Ecto neural progenitor cell (in vitro differentiated cells): ENCODE measurements at regions not wholly inside any gene's neighbourhood (a gene's known extent, or its start where the extent isn't known, plus 50 kb on each side); places are given as distances from the start of the nearest gene placed in this dataset.

Experiments used
- DNase-seq: peaks from one replicate; pipeline ENCODE4 v3.0.0-alpha.2; 2018; ENCODE audit warnings: low spot score

DNA sequence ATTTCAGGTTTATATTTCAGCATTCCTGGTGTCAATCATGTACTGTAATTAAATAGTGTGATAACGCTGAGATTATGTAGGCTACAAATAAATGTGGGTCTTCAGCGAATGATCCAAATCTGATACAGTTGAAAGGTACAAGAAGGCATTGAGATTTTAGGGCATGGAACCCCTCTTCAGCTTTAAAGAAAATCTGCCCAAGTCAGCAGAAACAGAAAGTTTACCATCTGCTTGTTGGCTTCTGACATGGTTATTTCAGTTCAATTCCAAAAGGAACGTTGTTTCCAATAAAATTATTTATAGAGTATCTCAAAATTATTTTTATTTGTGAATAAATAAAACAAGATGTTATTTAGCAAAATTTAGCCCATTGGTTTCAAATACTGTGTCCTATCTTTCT lies 400.2 kb upstream of the RORA start:
- no peak for DNase-seq

GRCh38 chr15:61624950-61625349 lies 395.8 kb upstream of the RORA start:
- DNase-seq: no peak

DNA sequence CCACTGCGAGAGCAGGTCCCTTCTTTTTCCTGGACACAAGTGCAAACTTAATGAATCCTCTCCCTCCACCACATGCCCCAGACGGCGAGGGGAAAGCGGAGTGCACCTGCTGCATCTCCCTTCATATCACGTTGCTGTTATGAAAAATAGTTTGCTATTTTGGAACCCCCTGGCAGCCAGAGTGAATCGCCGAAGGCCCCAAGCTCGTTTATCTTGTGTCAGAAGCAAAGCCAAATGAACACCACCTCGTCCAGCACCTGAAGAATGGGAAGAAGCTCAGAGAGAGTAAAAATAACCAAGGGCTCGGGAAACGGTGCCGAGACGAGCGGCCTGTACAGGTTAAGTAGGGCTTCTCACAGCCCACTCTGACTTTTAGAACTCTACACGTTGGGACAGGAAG lies 394.6 kb upstream of the RORA start:
- DNase-seq: no peak

DNA sequence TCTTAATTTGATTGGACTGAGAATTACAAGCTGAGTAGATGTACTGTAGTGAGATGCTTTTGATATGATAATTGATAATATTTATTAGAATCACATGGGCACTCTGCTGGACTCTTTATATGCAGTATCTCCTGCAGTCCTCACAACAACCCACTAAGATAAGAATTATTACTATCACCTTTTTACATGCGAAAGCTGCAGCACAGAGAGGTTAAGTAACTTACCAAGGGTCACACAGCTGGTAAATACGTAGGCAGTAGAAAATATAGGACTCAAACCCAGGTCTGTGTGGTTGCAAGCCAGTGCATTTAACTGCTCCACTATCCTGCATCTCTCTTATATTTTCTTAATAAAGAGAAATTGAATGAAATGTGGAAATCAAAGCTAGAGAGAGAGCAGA lies 392.8 kb upstream of the RORA start:
- DNase-seq: no peak

- peak; percentile 60 for DNase-seq
Measured at GRCh38 chr15:61621146-61621545, 392.0 kb upstream of the RORA start.

GRCh38 chr15:61620151-61620550 lies 391.0 kb upstream of the RORA start:
- DNase-seq: no peak

- no peak for DNase-seq
Measured at GRCh38 chr15:61613729-61614128, 384.6 kb upstream of the RORA start.

GRCh38 chr15:61613138-61613537 lies 384.0 kb upstream of the RORA start:
- DNase-seq: no peak

- no peak for DNase-seq
Measured at GRCh38 chr15:61612111-61612510, 383.0 kb upstream of the RORA start.

GRCh38 chr15:61605343-61605742 lies 376.2 kb upstream of the RORA start:
- no peak for DNase-seq

DNA sequence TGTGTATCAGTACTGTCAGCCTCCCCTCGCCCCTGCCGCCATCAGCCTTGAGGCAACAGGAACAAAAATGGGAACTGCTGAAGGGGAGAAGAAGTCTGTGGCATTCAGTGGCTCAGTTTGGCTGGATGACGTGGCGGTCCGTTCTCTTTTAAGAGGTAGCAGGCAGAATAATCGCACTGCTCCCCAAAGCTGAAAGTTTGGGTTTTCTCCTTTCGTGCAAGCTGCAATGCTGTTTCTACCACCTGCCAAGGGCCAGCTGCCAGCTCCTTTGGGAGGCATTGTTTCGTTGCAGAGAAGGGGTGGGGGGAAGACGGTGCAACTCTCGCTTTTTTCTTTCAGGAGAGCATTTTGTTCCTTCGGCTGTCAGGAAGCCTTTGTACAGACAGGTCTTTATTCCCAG lies 369.6 kb upstream of the RORA start:
- no peak for DNase-seq

GRCh38 chr15:61584410-61584809 lies 355.3 kb upstream of the RORA start:
- DNase-seq: no peak

DNA sequence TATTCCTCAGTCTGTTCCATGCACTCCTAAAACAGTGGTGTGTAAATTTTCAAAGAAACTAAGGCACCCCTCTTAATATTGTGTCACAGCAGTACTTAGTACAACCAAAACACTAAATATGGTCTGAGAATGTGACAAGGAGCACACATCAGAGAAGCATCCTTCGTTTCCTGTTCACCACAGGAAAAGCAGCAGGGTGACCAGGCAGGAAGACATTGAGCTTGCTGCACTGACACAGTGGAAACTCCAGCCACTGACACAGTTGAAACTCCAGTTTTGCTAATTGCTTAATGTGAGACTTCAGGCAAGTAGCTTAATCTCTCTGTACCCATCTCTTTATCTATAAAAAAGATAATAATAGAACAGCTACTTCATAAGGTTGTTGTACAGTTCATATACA lies 353.0 kb upstream of the RORA start:
- no peak for DNase-seq

DNA sequence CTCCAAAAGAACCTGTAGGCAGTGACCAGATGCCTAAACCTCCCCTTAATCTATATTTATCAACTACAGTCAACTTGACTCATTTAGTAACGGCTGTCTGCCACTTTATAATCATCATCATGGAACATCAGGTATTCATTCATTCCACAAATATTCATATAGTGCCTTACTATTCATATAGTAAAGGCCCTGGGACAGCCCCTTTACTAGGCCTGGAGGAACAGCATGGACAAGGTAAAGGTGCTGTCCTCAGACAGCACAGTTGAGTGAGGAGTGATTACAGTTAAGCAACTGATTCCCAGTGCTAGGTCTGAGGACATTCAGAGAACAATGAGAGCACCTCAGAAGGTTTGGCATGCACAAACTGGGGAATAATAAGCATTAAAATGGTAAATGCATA lies 346.5 kb upstream of the RORA start:
- no peak for DNase-seq

- DNase-seq: no peak
Measured at GRCh38 chr15:61571026-61571425, 341.9 kb upstream of the RORA start.

DNA sequence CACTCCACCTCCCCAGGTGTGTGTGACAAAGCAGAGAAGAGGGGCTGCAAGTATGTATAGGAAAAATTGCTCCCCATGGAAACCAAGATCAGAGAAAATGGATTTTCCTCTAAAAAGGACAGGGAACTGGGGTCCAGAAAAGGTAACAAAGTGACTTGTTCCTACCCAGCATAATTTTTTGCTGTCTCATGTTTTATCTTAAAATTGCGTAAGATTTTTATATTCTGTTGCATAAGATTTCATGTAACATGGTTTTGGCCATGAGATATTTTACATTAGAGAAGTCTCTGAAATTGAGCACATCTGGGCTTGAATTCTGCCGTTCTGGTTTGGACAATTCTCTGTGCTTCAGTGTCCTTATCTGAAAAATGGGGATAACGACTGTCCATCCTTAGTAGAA lies 335.7 kb upstream of the RORA start:
- DNase-seq: no peak

DNA sequence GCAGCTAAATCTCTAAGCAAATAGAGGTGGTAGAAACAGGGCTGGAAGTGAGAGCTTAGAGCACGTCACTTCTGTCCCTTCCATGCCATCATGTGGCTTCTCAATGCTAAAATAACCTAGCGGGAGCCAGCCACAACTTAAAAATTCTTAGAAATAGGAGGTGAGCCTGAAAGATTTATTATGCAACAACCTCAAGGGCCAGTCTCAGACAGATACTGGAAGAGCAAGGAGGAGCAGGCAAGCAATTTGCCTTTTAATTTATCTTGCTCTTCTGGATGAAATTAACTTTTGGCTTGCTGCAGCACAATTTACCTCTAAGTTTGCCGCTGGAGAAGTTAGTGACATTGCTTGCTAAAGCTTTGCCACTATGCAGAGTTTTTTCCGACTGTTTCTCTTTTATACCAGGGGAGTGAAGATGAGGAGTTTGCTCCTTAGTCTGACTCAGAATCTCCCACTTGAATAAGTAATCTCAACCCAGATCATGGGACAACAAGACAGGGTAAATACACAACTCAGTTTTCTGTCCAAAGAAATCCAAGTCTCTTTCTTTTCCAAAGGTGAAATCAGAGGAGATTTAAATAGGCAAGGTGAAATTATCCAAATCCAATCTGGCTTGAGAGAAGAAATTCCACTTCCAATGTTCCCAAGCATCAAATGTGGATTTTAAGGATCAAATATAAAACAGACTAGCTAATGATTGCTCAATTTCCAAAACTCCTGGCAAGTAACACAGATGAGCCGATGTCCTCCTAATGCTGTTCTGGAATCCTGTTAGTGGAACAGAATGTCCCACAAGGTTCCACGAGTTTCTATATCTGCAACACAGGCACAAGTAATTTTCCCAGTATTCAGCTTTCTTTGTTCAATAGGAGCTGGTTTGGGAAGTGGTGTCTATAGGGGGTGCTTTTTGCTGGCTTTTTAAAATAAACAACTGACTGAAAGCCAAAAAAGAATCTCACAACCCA lies 329.4 kb upstream of the RORA start:
- no peak for DNase-seq

DNA sequence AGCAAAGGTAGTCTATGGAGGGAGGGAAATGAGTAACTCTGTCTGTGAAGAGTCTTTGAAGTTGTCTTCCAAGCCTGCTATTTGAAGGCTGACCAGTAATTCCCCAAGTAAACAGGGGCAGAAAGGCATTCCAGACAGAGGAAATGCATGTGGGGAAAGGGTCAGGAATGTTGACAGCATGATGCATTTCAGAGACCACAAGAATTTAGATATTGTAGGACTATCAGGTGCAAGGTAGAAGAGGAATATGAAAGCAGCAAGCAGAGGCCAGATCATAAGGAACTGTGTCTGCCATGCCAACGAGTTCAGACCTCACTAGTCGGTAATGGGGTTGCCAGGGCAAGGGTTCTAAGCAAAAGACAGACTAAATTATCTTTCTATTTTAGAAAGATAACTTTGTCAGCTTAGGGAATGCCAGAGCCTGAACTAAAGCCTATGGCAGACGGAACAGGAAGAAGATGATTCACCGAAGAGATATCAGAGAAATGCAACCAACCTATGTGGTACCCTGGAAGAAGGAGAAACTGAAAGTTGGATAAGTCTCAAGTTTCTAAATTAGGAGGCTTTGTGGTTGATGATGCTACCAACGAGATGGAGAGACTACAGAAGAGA lies 327.0 kb upstream of the RORA start:
- no peak for DNase-seq

GRCh38 chr15:61549727-61550126 lies 320.6 kb upstream of the RORA start:
- no peak for DNase-seq

- DNase-seq: no peak
Measured at GRCh38 chr15:61545763-61546162, 316.7 kb upstream of the RORA start.

- no peak for DNase-seq
Measured at GRCh38 chr15:61541516-61541915, 312.4 kb upstream of the RORA start.

DNA sequence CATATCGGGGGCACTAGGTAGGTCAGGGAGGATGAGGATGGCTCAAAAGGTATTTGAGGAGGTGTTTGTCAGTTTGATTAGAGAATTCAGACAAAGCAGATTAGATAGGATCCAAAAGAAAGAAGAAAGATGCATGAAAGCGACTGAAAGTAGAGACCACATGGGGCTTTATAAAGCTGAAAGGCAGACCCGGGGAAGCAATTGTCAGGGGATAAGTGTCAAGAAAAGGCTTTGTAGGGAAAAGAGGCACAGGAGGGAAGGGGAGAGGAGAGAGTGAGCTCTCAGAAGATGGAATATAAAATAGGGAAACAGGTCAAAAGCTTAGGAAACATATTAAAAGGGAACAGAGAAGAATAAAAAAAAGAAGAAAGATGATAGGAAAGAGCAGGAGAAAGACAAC lies 308.2 kb upstream of the RORA start:
- no peak for DNase-seq

DNA sequence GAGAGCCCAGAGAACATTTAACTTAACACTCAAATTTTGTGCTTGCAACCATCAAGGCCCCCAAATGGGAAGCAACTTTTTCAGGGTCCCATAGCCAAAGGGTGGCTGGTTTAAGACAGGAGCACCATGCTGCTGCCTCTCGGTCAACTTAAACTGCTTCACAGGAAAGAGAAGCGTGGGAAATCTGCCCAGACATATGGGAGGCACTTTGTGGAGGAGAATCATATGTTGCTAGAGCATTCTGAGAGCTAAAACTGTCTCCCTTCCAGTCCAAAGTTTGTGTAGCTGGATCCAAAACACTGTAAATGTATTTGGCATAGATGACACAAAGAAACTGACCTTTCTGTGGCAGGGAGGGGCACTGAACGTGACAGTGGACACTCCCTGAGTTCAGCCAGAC lies 305.9 kb upstream of the RORA start:
- no peak for DNase-seq

DNA sequence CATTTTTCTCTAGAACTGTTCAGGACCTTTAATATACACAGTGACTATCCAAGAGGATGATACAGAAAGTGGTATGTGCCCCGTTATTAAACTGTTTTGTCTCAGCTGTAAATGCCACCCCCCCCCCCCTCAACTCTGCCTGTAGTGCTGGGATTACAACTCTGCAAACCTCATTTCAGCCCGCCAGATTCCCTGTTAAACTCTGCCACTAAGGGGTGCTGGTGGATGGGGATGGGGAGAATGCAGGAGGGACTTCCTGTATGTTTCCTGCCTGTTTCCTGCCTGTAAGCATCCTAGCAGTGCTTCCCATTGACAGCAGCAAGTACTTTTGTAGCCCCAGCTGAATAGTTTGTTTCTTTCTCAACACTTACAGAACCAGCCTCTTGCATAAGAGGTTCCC lies 301.7 kb upstream of the RORA start:
- DNase-seq: no peak
